ENCODE measurements at regions not wholly inside any gene's neighbourhood (a gene's known extent, or its start where the extent isn't known, plus 50 kb on each side); places are given as distances from the start of the nearest gene placed in this dataset.

- TF ChIP-seq SMC3 (IDR thresholded peaks at IDR 0.05) = no peak
- TF ChIP-seq RFX5 (IDR thresholded peaks at IDR 0.05) = no peak
- TF ChIP-seq CTCF (IDR thresholded peaks at IDR 0.05) = no peak
- no peak for TF ChIP-seq RCOR1 (IDR thresholded peaks at IDR 0.05; ENCODE audit: low read depth, low read length)
- TF ChIP-seq SREBF2 (IDR thresholded peaks at IDR 0.05) = no peak
Measured at GRCh38 chr11:127862406-127862805, 725.0 kb downstream of the ETS1 start.
